ENCODE measurements at regions not wholly inside any gene's neighbourhood (a gene's known extent, or its start where the extent isn't known, plus 50 kb on each side); places are given as distances from the start of the nearest gene placed in this dataset.

GRCh38 chr18:986552-986951 is 81.9 kb downstream of the ADCYAP1 start (continued):
- TF ChIP-seq ELF1 (IDR thresholded peaks at IDR 0.05; ENCODE audit: borderline replicate concordance, low read depth): no peak

GRCh38 chr18:987325-988186 is 82.9 kb downstream of the ADCYAP1 start:
- Histone ChIP-seq H2AFZ (ENCODE audit: low read depth, low read length, poor library complexity, severe bottlenecking) (no peak overlapping the region), H3K9me2 (ENCODE audit: insufficient read depth) (no peaks in the 10 kb centered on the region), H3K4me3 (replicated peaks in 1 of 2; ENCODE audit: low read depth in 1 of 2, low read length in 2 of 2) (no peak overlapping the region), H3K36me3 (ENCODE audit: control insufficient read depth in 1 of 2, insufficient read depth in 2 of 2, low read length in 2 of 2) (no peaks in the 10 kb centered on the region), H3K4me1 (ENCODE audit: control insufficient read depth in 1 of 2, insufficient read depth in 2 of 2, low read length in 2 of 2) (no peaks in the 10 kb centered on the region), H3K4me2 (ENCODE audit: low read length) (no peak overlapping the region), H3K79me2 (ENCODE audit: insufficient read depth, low read length) (no peaks in the 10 kb centered on the region), H3K9ac (ENCODE audit: low read length) (no peak overlapping the region), H4K20me1 (ENCODE audit: insufficient read depth) (no peaks in the 10 kb centered on the region), H3K27me3 (ENCODE audit: insufficient read depth, low read length) (peaks cover 9% of the 10 kb centered on the region; the same call in 1 of the 2 replicates), H3K27ac (ENCODE audit: low read depth, low read length) (no peak overlapping the region), H3K9me3 (ENCODE audit: control insufficient read depth in 1 of 2, insufficient read depth in 1 of 2, low read depth in 1 of 2, low read length in 2 of 2) (no peaks in the 10 kb centered on the region)
- CTCF ChIA-PET: interaction anchor here (1.3 kb wide), 1 partner anchor 26 kb away, joined by 6 read pairs; no protein-coding TSS in a partner anchor
- TF ChIP-seq FOSL1 (IDR thresholded peaks at IDR 0.05; ENCODE audit: low read depth) (no peak), TCF7L2 (IDR thresholded peaks at IDR 0.05; ENCODE audit: borderline replicate concordance, extremely low read depth, insufficient read depth, insufficient read length) (no peak), YY1 (IDR thresholded peaks at IDR 0.05; ENCODE audit: extremely low read depth, insufficient replicate concordance, low read depth, low read length) (no peak), ZNF274 (IDR thresholded peaks at IDR 0.05; ENCODE audit: low read depth, low read length) (no peak), SIN3A (IDR thresholded peaks at IDR 0.05; ENCODE audit: low read depth) (no peak), RAD21 (IDR thresholded peaks at IDR 0.05; ENCODE audit: low read depth) (no peak), REST (IDR thresholded peaks at IDR 0.05; ENCODE audit: low read depth) (no peak), CEBPB (IDR thresholded peaks at IDR 0.05; ENCODE audit: low read depth) (no peak), SRF (IDR thresholded peaks at IDR 0.05; ENCODE audit: low read depth) (no peak), ZBTB33 (IDR thresholded peaks at IDR 0.05; ENCODE audit: extremely low read depth, insufficient replicate concordance, low read length) (no peak)
- RAD21 ChIA-PET (ENCODE audit: low non-redundant PET in 1 of 2, low total read pairs in 2 of 2, uncharacterized antibody in 2 of 2, unreplicated experiment in 2 of 2): no interaction called here
- intact Hi-C loops (cut with micrococcal nuclease): no loop called here
- POLR2A ChIA-PET: no interaction called here
- no TSS peak for BruUV-seq (replicated peaks)
- no peak for DNase-seq (ENCODE audit: low read depth, low spot score)
- no peak for ATAC-seq
